Activated naive CD8-positive, alpha-beta T cell treated with anti-CD3 and anti-CD28 coated beads, Interleukin-2, amount 10 ng/mL, durations not matched to agents 7 days and 5 days (primary cell): ENCODE measurements at regions not wholly inside any gene's neighbourhood (a gene's known extent, or its start where the extent isn't known, plus 50 kb on each side); places are given as distances from the start of the nearest gene placed in this dataset.
"Not testable (repeated sequence)": the region's sequence is repeated elsewhere in the genome, so short reads cannot be mapped to it uniquely, and the experiment has no call there.

Experiments
- ATAC-seq: fragments of 150-1000 bp; cut with Tn5 transposase; one replicate; pipeline ENCODE4 v1.10.0; 2021; ENCODE audit warnings: low read depth, moderate library complexity
- POLR2A ChIA-PET: fragments of 350-600 bp; sonication (Branson Sonifier 250); formaldehyde crosslinking; loops from one replicate; lab custom pipeline; 2021; ENCODE audit warnings: antibody characterized with exemption; lab: Charles Lee
- DNase-seq: peaks from one replicate; pipeline ENCODE4 v3.0.0; 2021
- H3K27ac Mint-ChIP-seq: one replicate; pipeline ENCODE4 v1.8.0; 2022; ENCODE audit warnings: mild to moderate bottlenecking, mixed read lengths
- H3K27me3 Mint-ChIP-seq: one replicate; pipeline ENCODE4 v1.8.0; 2022; ENCODE audit warnings: mild to moderate bottlenecking, moderate library complexity, mixed read lengths
- H3K36me3 Mint-ChIP-seq: one replicate; pipeline ENCODE4 v1.8.0; 2021; ENCODE audit warnings: mild to moderate bottlenecking, mixed read lengths
- H3K4me1 Mint-ChIP-seq: one replicate; pipeline ENCODE4 v1.8.0; 2021; ENCODE audit warnings: mixed read lengths
- H3K4me3 Mint-ChIP-seq: one replicate; pipeline ENCODE4 v1.8.0; 2022; ENCODE audit warnings: mild to moderate bottlenecking, moderate library complexity, mixed read lengths
- H3K9me3 Mint-ChIP-seq: one replicate; pipeline ENCODE4 v1.8.0; 2021; ENCODE audit warnings: mixed read lengths

DNA sequence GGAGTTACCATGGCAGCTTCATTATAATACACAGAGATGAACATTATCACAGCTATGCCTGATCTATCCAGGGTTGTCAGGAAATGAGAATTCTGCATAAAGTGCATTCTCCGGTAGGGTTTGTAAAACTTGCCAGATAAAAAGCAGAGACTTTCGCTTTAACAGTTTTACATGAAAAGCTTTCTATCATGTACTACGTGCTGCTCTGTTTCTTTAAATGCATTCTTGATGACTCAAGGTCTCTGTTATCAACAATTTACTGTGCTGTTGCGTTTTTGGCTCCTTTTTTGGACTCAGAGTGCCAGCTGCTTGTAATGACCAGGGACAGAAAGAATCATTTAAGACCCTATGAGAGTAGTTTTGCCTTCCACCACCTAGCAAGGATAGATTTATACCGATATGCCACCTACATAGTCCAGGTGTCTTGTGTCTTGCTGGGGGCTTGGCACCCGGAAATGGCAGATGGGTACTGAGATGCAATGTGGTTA lies 371.2 kb downstream of the BTG1 start:
- Mint-ChIP-seq H3K36me3 (no peaks in the 10 kb centered on the region), H3K27me3 (no peaks in the 10 kb centered on the region), H3K27ac (peak overlapping the region; percentile 7), H3K9me3 (no peaks in the 10 kb centered on the region), H3K4me3 (no peak overlapping the region), H3K4me1 (peaks cover 17% of the 10 kb centered on the region)
- DNase-seq = no peak
- POLR2A ChIA-PET = no interaction called here
- ATAC-seq = no peak

DNA sequence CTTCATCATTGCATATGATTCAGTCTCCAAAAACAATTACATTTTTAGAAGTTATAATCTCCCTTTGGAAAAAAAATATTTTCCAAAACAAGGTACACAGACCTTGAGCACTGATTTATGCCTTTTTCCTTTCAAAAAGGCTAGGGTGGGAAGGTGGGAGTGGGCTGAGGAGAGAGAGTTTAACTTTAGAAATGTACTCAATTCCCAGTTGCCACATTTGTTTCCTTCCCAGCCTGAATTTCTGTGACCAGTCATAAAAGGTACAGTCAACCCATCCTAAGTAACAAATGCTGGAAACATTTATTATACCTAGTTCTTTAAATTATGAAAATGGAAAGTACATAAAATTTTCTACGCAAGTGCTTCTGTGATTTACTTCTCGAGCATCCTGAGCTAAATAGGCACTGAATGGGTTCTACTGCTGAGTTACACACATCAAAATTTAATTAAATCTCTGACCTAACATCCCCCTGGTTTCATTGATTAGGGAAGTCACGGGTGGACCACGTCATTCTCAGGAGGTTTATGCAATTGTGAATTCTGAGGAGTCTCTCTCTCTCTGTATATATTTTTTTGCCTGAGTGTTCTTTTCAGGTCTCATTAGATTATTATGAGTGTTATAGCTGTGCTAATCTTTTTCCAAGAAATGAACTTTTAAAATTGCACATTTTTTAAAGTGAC lies 371.8 kb downstream of the BTG1 start:
- no peaks in the 10 kb centered on the region for H3K9me3 Mint-ChIP-seq
- POLR2A ChIA-PET = no interaction called here
- H3K4me3 Mint-ChIP-seq = no peak overlapping the region
- no peaks in the 10 kb centered on the region for H3K36me3 Mint-ChIP-seq
- no peak overlapping the region for H3K27ac Mint-ChIP-seq
- H3K4me1 Mint-ChIP-seq = peaks cover 11% of the 10 kb centered on the region
- no peaks in the 10 kb centered on the region for H3K27me3 Mint-ChIP-seq
- DNase-seq (no peak), ATAC-seq (no peak)

DNA sequence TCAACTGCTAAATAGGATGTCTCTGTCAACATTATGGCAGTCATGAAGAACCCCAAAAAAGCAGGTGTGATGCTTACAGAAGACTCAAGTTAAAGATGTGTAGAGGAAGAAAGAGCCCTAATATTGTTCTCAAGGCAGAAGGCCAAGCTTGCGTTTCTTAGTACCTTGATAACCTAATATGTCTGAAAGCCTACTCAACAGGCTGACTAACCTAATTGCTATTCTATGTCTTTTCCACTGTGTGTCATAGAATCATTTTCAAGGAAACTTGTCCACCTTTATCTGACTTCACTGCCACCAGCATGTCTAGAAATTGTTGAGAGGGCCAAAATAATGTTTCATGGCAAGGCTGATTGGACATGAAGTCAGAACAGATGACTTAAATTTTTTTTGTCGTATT lies 373.2 kb downstream of the BTG1 start:
- POLR2A ChIA-PET = no interaction called here
- Mint-ChIP-seq H3K4me1 (peaks cover 3% of the 10 kb centered on the region), H3K9me3 (no peaks in the 10 kb centered on the region), H3K36me3 (no peaks in the 10 kb centered on the region), H3K4me3 (no peak overlapping the region), H3K27ac (no peak overlapping the region), H3K27me3 (no peaks in the 10 kb centered on the region)
- ATAC-seq = no peak
- DNase-seq = no peak

DNA sequence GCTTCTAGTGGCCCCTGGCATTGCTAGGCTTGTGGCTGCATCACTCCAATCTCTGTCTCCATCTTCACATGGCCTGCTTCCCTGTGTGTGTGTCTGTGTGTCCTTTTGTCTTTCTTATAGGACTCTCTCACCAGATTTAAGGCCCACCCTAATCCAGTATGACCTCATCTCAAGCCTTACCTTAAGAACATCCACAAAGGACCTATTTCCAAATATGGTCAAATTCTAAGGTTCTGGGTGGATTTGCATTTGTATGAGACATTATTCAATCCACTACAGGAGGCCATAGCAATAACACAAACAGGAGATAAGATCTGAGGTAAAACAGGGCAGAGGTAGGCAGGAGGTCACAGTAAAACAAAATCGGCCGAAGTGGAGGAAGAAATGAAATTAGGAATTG lies 375.9 kb downstream of the BTG1 start:
- DNase-seq (no peak), ATAC-seq (no peak)
- no peak overlapping the region for H3K4me3 Mint-ChIP-seq
- H3K36me3 Mint-ChIP-seq = no peaks in the 10 kb centered on the region
- POLR2A ChIA-PET = no interaction called here
- H3K9me3 Mint-ChIP-seq = no peaks in the 10 kb centered on the region
- peaks cover 3% of the 10 kb centered on the region for H3K4me1 Mint-ChIP-seq
- H3K27me3 Mint-ChIP-seq = no peaks in the 10 kb centered on the region
- no peak overlapping the region for H3K27ac Mint-ChIP-seq

DNA sequence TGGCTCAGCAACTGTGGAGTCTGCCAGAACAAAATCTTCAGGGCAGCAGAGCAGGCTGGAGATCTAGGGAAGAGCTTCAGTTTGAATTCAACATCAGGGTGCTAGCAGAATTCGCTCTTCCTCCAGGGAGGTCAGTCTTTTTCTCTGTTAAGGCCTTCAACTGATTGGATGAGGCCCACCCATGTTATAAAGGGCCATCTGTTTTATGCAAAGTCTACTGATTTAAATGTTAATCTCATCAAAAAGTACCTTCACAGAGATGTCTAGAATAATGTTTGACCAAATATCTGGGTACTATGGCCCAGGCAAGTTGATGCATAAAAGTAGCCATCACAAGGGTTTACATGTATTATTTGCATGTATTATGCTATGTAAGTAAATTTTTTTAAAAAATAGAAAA lies 378.4 kb downstream of the BTG1 start:
- POLR2A ChIA-PET = no interaction called here
- ATAC-seq = no peak
- H3K36me3 Mint-ChIP-seq = no peaks in the 10 kb centered on the region
- no peaks in the 10 kb centered on the region for H3K9me3 Mint-ChIP-seq
- no peak for DNase-seq
- H3K27me3 Mint-ChIP-seq = no peaks in the 10 kb centered on the region
- H3K27ac Mint-ChIP-seq = no peak overlapping the region
- no peak overlapping the region for H3K4me3 Mint-ChIP-seq
- H3K4me1 Mint-ChIP-seq = no peaks in the 10 kb centered on the region

DNA sequence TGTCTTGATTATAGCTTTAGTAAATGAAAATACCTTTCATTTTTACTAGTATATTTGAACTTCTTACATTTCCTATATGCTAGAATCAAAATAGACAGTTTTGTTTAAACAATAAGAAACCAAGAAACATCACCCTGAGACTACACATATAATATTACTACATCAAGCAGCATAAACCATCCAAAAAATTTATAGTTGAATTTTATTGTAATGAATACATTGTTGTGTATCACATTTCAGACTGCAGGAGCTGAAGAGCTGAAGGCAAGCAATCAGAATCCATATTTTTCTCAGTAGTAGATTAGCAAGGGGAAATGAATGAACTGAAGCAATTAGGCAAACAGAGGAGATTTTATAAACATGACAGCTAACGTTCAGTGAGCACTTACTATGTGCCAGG lies 379.2 kb downstream of the BTG1 start:
- POLR2A ChIA-PET = no interaction called here

DNA sequence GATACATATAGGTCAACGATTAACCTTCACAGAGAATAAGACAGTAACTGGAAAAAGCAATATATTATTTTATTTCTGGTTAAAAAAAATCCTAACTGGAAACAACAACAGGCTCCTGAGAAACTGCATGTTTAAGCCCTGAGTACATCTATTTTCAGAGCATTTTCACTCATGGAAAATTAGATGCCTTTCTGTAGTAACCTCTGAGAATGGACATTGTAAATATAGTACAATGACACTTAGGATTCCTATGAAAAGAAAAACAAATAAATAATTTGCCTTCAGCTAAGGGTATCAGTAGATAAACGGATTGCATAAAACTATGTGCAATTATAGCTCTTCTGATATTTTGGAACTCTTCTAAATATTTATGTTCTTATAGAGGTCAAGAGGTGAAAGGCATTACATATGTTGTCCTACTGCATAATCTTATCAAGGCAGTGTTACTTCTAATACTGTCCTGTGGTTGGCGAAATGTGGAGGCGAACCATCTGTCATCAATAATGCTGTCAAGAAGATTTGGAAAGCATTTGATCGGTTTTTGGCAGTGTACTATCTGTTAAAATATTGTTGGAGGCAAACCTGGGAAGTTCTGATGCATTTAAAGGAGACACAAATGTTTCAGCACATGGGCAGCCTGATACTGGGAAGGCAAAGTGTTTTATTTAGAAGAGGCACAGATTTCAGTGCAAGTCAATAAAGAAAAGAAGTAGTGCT lies 381.8 kb downstream of the BTG1 start:
- no peaks in the 10 kb centered on the region for H3K9me3 Mint-ChIP-seq
- peaks cover 1% of the 10 kb centered on the region for H3K4me1 Mint-ChIP-seq
- ATAC-seq (no peak), DNase-seq (no peak)
- H3K4me3 Mint-ChIP-seq = no peak overlapping the region
- POLR2A ChIA-PET = interaction anchor here (0.5 kb wide), 1 partner anchor 1397 kb away, joined by 3 read pairs; no protein-coding TSS in a partner anchor
- H3K27me3 Mint-ChIP-seq = no peaks in the 10 kb centered on the region
- H3K36me3 Mint-ChIP-seq = peaks cover 3% of the 10 kb centered on the region
- H3K27ac Mint-ChIP-seq = no peak overlapping the region

More for the DNA sequence above, 379.2 kb downstream of the BTG1 start:
- no peak overlapping the region for H3K4me3 Mint-ChIP-seq
- ATAC-seq (no peak), DNase-seq (no peak)
- H3K4me1 Mint-ChIP-seq = no peaks in the 10 kb centered on the region
- H3K27ac Mint-ChIP-seq = no peak overlapping the region
- no peaks in the 10 kb centered on the region for H3K36me3 Mint-ChIP-seq
- H3K9me3 Mint-ChIP-seq = no peaks in the 10 kb centered on the region
- no peaks in the 10 kb centered on the region for H3K27me3 Mint-ChIP-seq

DNA sequence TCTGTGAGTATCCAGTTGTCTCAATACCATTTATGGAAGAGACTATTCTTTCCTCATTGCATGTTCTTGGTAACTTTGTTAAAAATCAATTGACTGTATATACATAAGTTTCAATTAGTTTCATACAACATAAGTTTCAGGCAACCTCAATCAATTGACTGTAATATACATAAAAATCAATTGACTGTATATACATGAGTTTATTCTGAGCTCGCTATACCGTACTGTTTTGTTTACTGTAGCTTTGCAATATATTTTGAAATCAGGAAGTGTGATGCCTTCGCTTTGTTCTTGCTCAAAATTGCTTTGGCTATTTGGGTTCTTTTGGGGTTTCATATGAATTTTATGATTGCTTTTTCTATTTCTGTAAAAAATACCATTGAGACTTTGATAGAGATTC lies 392.0 kb downstream of the BTG1 start:
- Mint-ChIP-seq H3K9me3 (peaks cover 11% of the 10 kb centered on the region), H3K27me3 (no peaks in the 10 kb centered on the region), H3K27ac (no peak overlapping the region), H3K4me3 (peak overlapping the region; percentile 29), H3K4me1 (peaks cover 3% of the 10 kb centered on the region), H3K36me3 (peaks cover 12% of the 10 kb centered on the region)
- DNase-seq (no peak), ATAC-seq (no peak)
- POLR2A ChIA-PET = interaction anchor here (1.1 kb wide), 1 partner anchor 392 kb away, joined by 3 read pairs; the partner anchor contains the start of gene BTG1

DNA sequence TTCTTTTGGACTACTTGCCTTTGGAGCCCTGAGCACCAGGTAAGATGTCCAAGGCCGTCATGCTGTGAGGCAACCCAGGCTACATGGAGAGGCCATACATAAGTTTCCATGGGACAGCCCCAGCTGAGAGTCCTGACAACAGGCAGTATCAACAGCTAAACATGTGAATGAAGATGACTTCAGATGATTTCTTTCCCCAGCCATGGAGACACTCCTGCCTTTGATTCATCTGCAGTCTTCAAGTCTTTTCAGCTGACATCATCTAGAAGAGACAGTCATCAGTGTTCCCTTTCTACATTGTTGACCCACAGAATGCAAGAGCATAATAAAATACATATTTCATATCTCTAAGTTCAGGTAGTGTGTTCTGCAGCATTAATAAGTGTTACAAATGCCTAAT lies 398.7 kb downstream of the BTG1 start:
- POLR2A ChIA-PET = no interaction called here
- Mint-ChIP-seq H3K4me3 (no peak overlapping the region), H3K27me3 (no peaks in the 10 kb centered on the region), H3K9me3 (peaks cover 4% of the 10 kb centered on the region), H3K27ac (no peak overlapping the region), H3K36me3 (peaks cover 2% of the 10 kb centered on the region), H3K4me1 (no peaks in the 10 kb centered on the region)
- DNase-seq (no peak), ATAC-seq (no peak)

DNA sequence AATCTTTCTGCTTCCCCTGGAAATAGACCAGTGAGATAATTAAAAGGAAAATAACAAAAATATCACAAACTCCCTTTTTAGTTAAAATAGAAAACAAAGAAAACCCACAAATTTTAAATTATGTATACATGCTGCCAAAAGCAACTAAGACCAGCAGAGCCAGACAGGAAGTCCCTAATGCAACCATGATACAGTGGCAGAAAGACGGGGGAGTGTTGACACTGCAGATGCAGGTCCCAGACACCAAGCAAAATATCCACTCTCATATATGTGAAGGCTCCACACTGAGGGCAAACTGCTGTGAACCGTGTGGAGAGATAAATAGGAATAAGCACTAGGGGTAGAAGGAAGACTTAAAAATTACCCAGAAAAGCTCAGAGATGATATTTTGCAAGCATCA lies 401.0 kb downstream of the BTG1 start:
- POLR2A ChIA-PET = no interaction called here
- no peak overlapping the region for H3K27ac Mint-ChIP-seq
- no peak for DNase-seq
- no peak for ATAC-seq
- H3K4me3 Mint-ChIP-seq = no peak overlapping the region
- H3K27me3 Mint-ChIP-seq = no peaks in the 10 kb centered on the region
- H3K36me3 Mint-ChIP-seq = no peaks in the 10 kb centered on the region
- H3K4me1 Mint-ChIP-seq = no peaks in the 10 kb centered on the region
- peaks cover 5% of the 10 kb centered on the region for H3K9me3 Mint-ChIP-seq

DNA sequence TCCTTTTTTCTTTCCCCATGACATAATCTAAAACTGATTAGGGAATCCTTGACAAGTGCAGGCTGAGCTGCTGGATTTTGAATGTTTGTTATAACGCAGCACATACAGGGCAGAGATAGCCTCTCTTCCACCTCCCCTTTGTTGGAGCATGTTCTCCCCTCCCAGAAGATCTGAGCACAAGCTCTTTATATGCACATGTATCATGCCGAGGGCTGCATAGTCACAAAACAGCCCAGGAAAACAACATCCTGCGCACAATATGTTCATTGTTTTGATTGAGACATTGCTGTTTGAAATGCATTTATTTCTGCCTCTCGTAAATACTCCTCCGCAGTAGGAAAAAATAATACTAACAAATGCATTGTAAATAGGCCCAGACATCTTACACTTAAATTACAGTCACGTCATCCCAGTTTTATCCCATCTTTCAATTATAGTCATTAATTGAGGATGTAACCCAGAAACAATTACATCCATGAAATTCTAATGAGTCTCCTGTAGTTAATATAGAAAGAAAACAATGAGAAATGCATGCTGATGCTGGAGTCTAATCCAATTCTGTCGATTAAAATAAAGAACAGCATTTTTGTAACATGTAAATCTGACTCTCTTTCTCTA lies 401.8 kb downstream of the BTG1 start:
- Mint-ChIP-seq H3K4me3 (no peak overlapping the region), H3K4me1 (no peaks in the 10 kb centered on the region), H3K27ac (no peak overlapping the region), H3K9me3 (peaks cover 5% of the 10 kb centered on the region), H3K36me3 (no peaks in the 10 kb centered on the region), H3K27me3 (no peaks in the 10 kb centered on the region)
- ATAC-seq (no peak), DNase-seq (no peak)
- POLR2A ChIA-PET = no interaction called here

DNA sequence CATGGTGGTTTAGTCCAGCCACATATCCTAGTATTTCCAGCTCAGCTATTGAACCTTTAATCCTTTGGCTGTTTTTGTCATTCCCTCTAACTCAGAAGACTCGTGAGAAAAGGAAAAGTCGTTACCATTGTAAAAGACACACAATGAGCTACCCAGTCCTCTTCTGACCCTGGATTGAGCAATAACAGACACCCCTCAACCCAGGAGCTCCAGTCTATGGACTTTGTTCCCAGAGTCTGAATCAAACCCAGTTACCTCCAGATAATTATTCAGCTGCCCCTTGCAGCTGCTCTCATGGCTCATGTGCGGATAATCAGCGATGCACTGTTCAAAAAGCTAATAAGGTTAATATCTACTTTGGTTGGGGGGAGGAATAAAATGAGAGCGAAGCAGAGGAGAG lies 402.4 kb downstream of the BTG1 start:
- H3K4me1 Mint-ChIP-seq = no peaks in the 10 kb centered on the region
- POLR2A ChIA-PET = no interaction called here
- ATAC-seq (no peak), DNase-seq (no peak)
- no peaks in the 10 kb centered on the region for H3K36me3 Mint-ChIP-seq
- H3K27me3 Mint-ChIP-seq = no peaks in the 10 kb centered on the region
- peaks cover 5% of the 10 kb centered on the region for H3K9me3 Mint-ChIP-seq
- H3K27ac Mint-ChIP-seq = no peak overlapping the region
- H3K4me3 Mint-ChIP-seq = no peak overlapping the region

DNA sequence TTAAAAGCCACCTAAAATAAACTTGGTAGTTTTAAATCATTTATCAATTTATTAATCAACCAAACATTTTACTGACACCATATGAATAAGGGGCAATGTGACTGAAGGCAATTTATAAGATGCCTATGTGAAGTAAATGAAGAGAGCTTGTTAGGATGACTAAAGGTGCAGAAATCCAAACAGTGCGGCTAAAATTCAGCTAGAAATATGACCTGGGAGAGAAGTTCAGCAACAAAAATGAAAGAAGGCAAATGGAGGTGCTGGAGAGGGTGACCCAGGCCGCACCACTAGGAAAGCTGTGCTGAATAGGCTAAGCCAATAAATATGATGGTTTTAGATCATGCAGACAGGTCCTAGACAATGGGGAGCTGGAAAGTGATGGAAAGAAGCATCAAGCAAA lies 403.7 kb downstream of the BTG1 start:
- no peaks in the 10 kb centered on the region for H3K36me3 Mint-ChIP-seq
- ATAC-seq = no peak
- DNase-seq = no peak
- no peaks in the 10 kb centered on the region for H3K4me1 Mint-ChIP-seq
- H3K27ac Mint-ChIP-seq = no peak overlapping the region
- POLR2A ChIA-PET = no interaction called here
- no peaks in the 10 kb centered on the region for H3K27me3 Mint-ChIP-seq
- H3K9me3 Mint-ChIP-seq = peaks cover 5% of the 10 kb centered on the region
- no peak overlapping the region for H3K4me3 Mint-ChIP-seq

DNA sequence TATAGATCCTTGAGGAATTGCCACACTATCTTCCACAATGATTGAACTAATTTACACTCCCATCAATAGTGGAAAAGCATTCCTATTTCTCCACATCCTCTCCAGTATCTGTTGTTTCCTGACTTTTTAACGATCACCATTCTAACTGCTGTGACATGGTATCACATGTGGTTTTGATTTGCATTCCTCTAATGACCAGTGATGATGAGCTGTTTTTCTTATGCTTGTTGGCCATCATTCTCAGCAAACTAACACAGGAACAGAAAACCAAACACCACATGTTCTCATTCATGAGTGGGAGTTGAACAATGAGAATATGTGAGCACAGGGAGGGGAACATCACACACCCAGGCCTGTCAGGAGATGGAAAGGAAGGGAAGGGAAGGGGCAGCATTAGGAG lies 411.8 kb downstream of the BTG1 start:
- H3K9me3 Mint-ChIP-seq = peaks cover 13% of the 10 kb centered on the region
- not testable (repeated sequence) for ATAC-seq, H3K27me3 Mint-ChIP-seq, H3K27ac Mint-ChIP-seq, H3K36me3 Mint-ChIP-seq, H3K4me3 Mint-ChIP-seq, H3K4me1 Mint-ChIP-seq, DNase-seq
- POLR2A ChIA-PET = interaction anchor here (0.6 kb wide), 1 partner anchor 43 kb away, joined by 4 read pairs; no protein-coding TSS in a partner anchor
